ENCODE measurements at regions not wholly inside any gene's neighbourhood (a gene's known extent, or its start where the extent isn't known, plus 50 kb on each side); places are given as distances from the start of the nearest gene placed in this dataset.

- Mint-ChIP-seq H3K27ac (no peak overlapping the region), H3K9me3 (no peaks in the 10 kb centered on the region), H3K4me1 (no peaks in the 10 kb centered on the region), H3K4me3 (no peak overlapping the region), H3K36me3 (no peaks in the 10 kb centered on the region), H3K27me3 (peaks cover 6% of the 10 kb centered on the region)
- no peak for DNase-seq
Observed at GRCh38 chr5:112669328-112669963, 68.2 kb upstream of the APC start.

- Mint-ChIP-seq H3K27me3 (peaks cover 14% of the 10 kb centered on the region), H3K27ac (no peak overlapping the region), H3K4me3 (no peak overlapping the region), H3K9me3 (no peaks in the 10 kb centered on the region), H3K4me1 (no peaks in the 10 kb centered on the region), H3K36me3 (no peaks in the 10 kb centered on the region)
- no peak for DNase-seq
Observed at GRCh38 chr5:112671687-112672086, 66.0 kb upstream of the APC start.

GRCh38 chr5:112681481-112681908, 56.2 kb upstream of the APC start:
- no peaks in the 10 kb centered on the region for H3K4me1 Mint-ChIP-seq
- no peaks in the 10 kb centered on the region for H3K36me3 Mint-ChIP-seq
- no peak overlapping the region for H3K4me3 Mint-ChIP-seq
- H3K27me3 Mint-ChIP-seq, result peaks cover 28% of the 10 kb centered on the region
- H3K9me3 Mint-ChIP-seq, result peaks cover 3% of the 10 kb centered on the region
- no peak overlapping the region for H3K27ac Mint-ChIP-seq
- no peak for DNase-seq

GRCh38 chr5:112682621-112683061, 55.0 kb upstream of the APC start:
- Mint-ChIP-seq H3K36me3 (no peaks in the 10 kb centered on the region), H3K27ac (no peak overlapping the region), H3K4me1 (no peaks in the 10 kb centered on the region), H3K4me3 (no peak overlapping the region), H3K27me3 (peaks cover 24% of the 10 kb centered on the region), H3K9me3 (peaks cover 3% of the 10 kb centered on the region)
- no peak for DNase-seq

GRCh38 chr5:112684121-112684520, 53.6 kb upstream of the APC start:
- Mint-ChIP-seq H3K4me1 (no peaks in the 10 kb centered on the region), H3K27me3 (peaks cover 30% of the 10 kb centered on the region), H3K36me3 (no peaks in the 10 kb centered on the region), H3K9me3 (peaks cover 3% of the 10 kb centered on the region), H3K4me3 (no peak overlapping the region), H3K27ac (no peak overlapping the region)
- DNase-seq, result no peak

- H3K9me3 Mint-ChIP-seq, result peaks cover 3% of the 10 kb centered on the region
- DNase-seq, result no peak
- H3K27ac Mint-ChIP-seq, result no peak overlapping the region
- H3K27me3 Mint-ChIP-seq, result peaks cover 28% of the 10 kb centered on the region
- H3K36me3 Mint-ChIP-seq, result no peaks in the 10 kb centered on the region
- no peaks in the 10 kb centered on the region for H3K4me1 Mint-ChIP-seq
- H3K4me3 Mint-ChIP-seq, result no peak overlapping the region
Observed at GRCh38 chr5:112684737-112685136, 52.9 kb upstream of the APC start.

GRCh38 chr5:112685386-112685785, 52.3 kb upstream of the APC start:
- Mint-ChIP-seq H3K4me3 (no peak overlapping the region), H3K4me1 (no peaks in the 10 kb centered on the region), H3K36me3 (no peaks in the 10 kb centered on the region), H3K9me3 (peaks cover 3% of the 10 kb centered on the region), H3K27ac (no peak overlapping the region), H3K27me3 (peaks cover 27% of the 10 kb centered on the region)
- no peak for DNase-seq

GRCh38 chr5:112685931-112686330, 51.8 kb upstream of the APC start:
- H3K27me3 Mint-ChIP-seq, result peaks cover 28% of the 10 kb centered on the region
- H3K4me3 Mint-ChIP-seq, result no peak overlapping the region
- DNase-seq, result no peak
- no peak overlapping the region for H3K27ac Mint-ChIP-seq
- peaks cover 3% of the 10 kb centered on the region for H3K9me3 Mint-ChIP-seq
- H3K36me3 Mint-ChIP-seq, result no peaks in the 10 kb centered on the region
- H3K4me1 Mint-ChIP-seq, result no peaks in the 10 kb centered on the region

GRCh38 chr5:112686675-112687074, 51.0 kb upstream of the APC start:
- Mint-ChIP-seq H3K36me3 (no peaks in the 10 kb centered on the region), H3K27ac (no peak overlapping the region), H3K27me3 (peaks cover 33% of the 10 kb centered on the region), H3K9me3 (peaks cover 3% of the 10 kb centered on the region), H3K4me3 (no peak overlapping the region), H3K4me1 (no peaks in the 10 kb centered on the region)
- no peak for DNase-seq

GRCh38 chr5:112687306-112687705, 50.4 kb upstream of the APC start:
- no peaks in the 10 kb centered on the region for H3K4me1 Mint-ChIP-seq
- H3K27ac Mint-ChIP-seq, result no peak overlapping the region
- H3K36me3 Mint-ChIP-seq, result no peaks in the 10 kb centered on the region
- peaks cover 3% of the 10 kb centered on the region for H3K9me3 Mint-ChIP-seq
- no peak for DNase-seq
- peaks cover 37% of the 10 kb centered on the region for H3K27me3 Mint-ChIP-seq
- H3K4me3 Mint-ChIP-seq, result no peak overlapping the region

All from activated naive CD8-positive, alpha-beta T cell treated with anti-CD3 and anti-CD28 coated beads for 36 hours (primary cell).